Hepatocyte (in vitro differentiated cells): ENCODE measurements at regions not wholly inside any gene's neighbourhood (a gene's known extent, or its start where the extent isn't known, plus 50 kb on each side); places are given as distances from the start of the nearest gene placed in this dataset.

ENCODE experiments used
- DNase-seq: peaks from one replicate; pipeline ENCODE4 v3.0.0-alpha.2; 2016; ENCODE audit warnings: low spot score
- H2AFZ ChIP-seq: fragments of 200-600 bp; sonication (generic); 2 replicates; pipeline ENCODE4 v1.6.0; 2016; ENCODE audit warnings: antibody characterized with exemption, mild to moderate bottlenecking
- H3K27ac ChIP-seq: fragments of 200-600 bp; sonication (generic); 2 replicates; pipeline ENCODE4 v1.5.1; 2016; ENCODE audit warnings: mild to moderate bottlenecking
- H3K27me3 ChIP-seq: fragments of 200-600 bp; sonication (generic); 2 replicates; pipeline ENCODE4 v1.6.1; 2016
- H3K36me3 ChIP-seq: fragments of 200-600 bp; sonication (generic); replicated peaks from 2 replicates; pipeline ENCODE4 v1.5.1; 2016; ENCODE audit warnings: low read depth; ENCODE audit not compliant: insufficient read depth
- H3K4me1 ChIP-seq: fragments of 200-600 bp; sonication (generic); 2 replicates; pipeline ENCODE4 v1.5.1; 2016; ENCODE audit warnings: mild to moderate bottlenecking, moderate library complexity; ENCODE audit not compliant: insufficient read depth
- H3K4me2 ChIP-seq: fragments of 200-600 bp; sonication (generic); 2 replicates; pipeline ENCODE4 v1.6.0; 2016
- H3K4me3 ChIP-seq: fragments of 200-600 bp; sonication (generic); 2 replicates; pipeline ENCODE4 v1.5.1; 2016; ENCODE audit warnings: mild to moderate bottlenecking
- H3K79me2 ChIP-seq: fragments of 200-600 bp; sonication (generic); 2 replicates; pipeline ENCODE4 v1.6.0; 2017; ENCODE audit warnings: mild to moderate bottlenecking
- H3K9me2 ChIP-seq: fragments of 200-600 bp; sonication (generic); replicated peaks from 2 replicates; pipeline ENCODE4 v1.6.0; 2017; ENCODE audit warnings: mild to moderate bottlenecking; ENCODE audit not compliant: insufficient read depth
- H3K9me3 ChIP-seq: fragments of 200-600 bp; sonication (generic); 2 replicates; pipeline ENCODE4 v1.5.1; 2016; ENCODE audit warnings: low read depth, mild to moderate bottlenecking
- H4K20me1 ChIP-seq: fragments of 200-600 bp; sonication (generic); 2 replicates; pipeline ENCODE4 v1.6.0; 2016; ENCODE audit warnings: mild to moderate bottlenecking; ENCODE audit not compliant: insufficient read depth, poor library complexity, severe bottlenecking
- CTCF ChIP-seq: fragments of 200-600 bp; sonication (generic); IDR thresholded peaks from 2 replicates; pipeline ENCODE4 v1.5.1; 2016; ENCODE audit warnings: antibody characterized with exemption, mild to moderate bottlenecking; ENCODE audit not compliant: poor library complexity
- EZH2 ChIP-seq: fragments of 200-600 bp; sonication (generic); IDR thresholded peaks from 2 replicates; pipeline ENCODE4 v1.6.1; 2016; ENCODE audit warnings: antibody characterized with exemption, mild to moderate bottlenecking, borderline replicate concordance
- EZH2phosphoT487 ChIP-seq: fragments of 200-600 bp; sonication (generic); IDR thresholded peaks from one replicate; pipeline ENCODE4 v1.6.1; 2018; ENCODE audit warnings: antibody characterized with exemption, mild to moderate bottlenecking, low read depth, moderate library complexity; ENCODE audit not compliant: unreplicated experiment, severe bottlenecking
- WGBS: methylation state at CpG from one replicate; pipeline ENCODE4 v1.1.6; 2016; ENCODE audit warnings: low lambda C conversion rate; ENCODE audit errors: missing lambda C conversion rate; 5-methylcytosine and 5-hydroxymethylcytosine counted together

GRCh38 chr10:100623521-100624230, 87.9 kb downstream of the HIF1AN start:
- Histone ChIP-seq H3K27ac (no peak overlapping the region), H3K4me1 (no peaks in the 10 kb centered on the region), H3K79me2 (no peaks in the 10 kb centered on the region), H3K9me2 (no peaks in the 10 kb centered on the region), H3K27me3 (peaks cover 53% of the 10 kb centered on the region), H2AFZ (no peak overlapping the region), H3K9me3 (no peaks in the 10 kb centered on the region), H4K20me1 (no peaks in the 10 kb centered on the region), H3K4me2 (no peak overlapping the region), H3K36me3 (no peaks in the 10 kb centered on the region), H3K4me3 (no peak overlapping the region)
- TF ChIP-seq EZH2: no peak
- TF ChIP-seq EZH2phosphoT487: no peak
- TF ChIP-seq CTCF: no peak
- WGBS: 81% methylated on average over 12 of the region's 12 CpGs
- no peak for DNase-seq

GRCh38 chr10:100624298-100624697, 88.6 kb downstream of the HIF1AN start:
- H3K9me3 ChIP-seq: no peaks in the 10 kb centered on the region
- no peak overlapping the region for H3K4me2 ChIP-seq
- no peaks in the 10 kb centered on the region for H3K36me3 ChIP-seq
- 82% methylated on average over 8 of the region's 8 CpGs for WGBS
- H3K79me2 ChIP-seq: no peaks in the 10 kb centered on the region
- no peak for DNase-seq
- peaks cover 53% of the 10 kb centered on the region for H3K27me3 ChIP-seq
- no peak for TF ChIP-seq EZH2
- no peak for TF ChIP-seq CTCF
- TF ChIP-seq EZH2phosphoT487: no peak
- no peak overlapping the region for H3K4me3 ChIP-seq
- H3K27ac ChIP-seq: no peak overlapping the region
- no peaks in the 10 kb centered on the region for H4K20me1 ChIP-seq
- H3K4me1 ChIP-seq: no peaks in the 10 kb centered on the region
- no peaks in the 10 kb centered on the region for H3K9me2 ChIP-seq
- no peak overlapping the region for H2AFZ ChIP-seq

GRCh38 chr10:100625816-100626215, 90.1 kb downstream of the HIF1AN start:
- Histone ChIP-seq H3K9me3 (no peaks in the 10 kb centered on the region), H2AFZ (no peak overlapping the region), H3K4me2 (no peak overlapping the region), H3K36me3 (no peaks in the 10 kb centered on the region), H3K4me1 (no peaks in the 10 kb centered on the region), H3K9me2 (no peaks in the 10 kb centered on the region), H3K27me3 (peaks cover 39% of the 10 kb centered on the region), H3K4me3 (no peak overlapping the region), H3K79me2 (no peaks in the 10 kb centered on the region), H3K27ac (no peak overlapping the region), H4K20me1 (no peaks in the 10 kb centered on the region)
- no peak for DNase-seq
- TF ChIP-seq CTCF (no peak), EZH2 (no peak), EZH2phosphoT487 (no peak)
- WGBS: 27% methylated on average over 6 of the region's 8 CpGs

GRCh38 chr10:100628061-100628460, 92.3 kb downstream of the HIF1AN start:
- Histone ChIP-seq H3K36me3 (no peaks in the 10 kb centered on the region), H3K4me2 (no peak overlapping the region), H3K27ac (no peak overlapping the region), H4K20me1 (no peaks in the 10 kb centered on the region), H3K4me3 (no peak overlapping the region), H3K79me2 (no peaks in the 10 kb centered on the region), H3K27me3 (peaks cover 29% of the 10 kb centered on the region), H3K9me3 (no peaks in the 10 kb centered on the region), H3K4me1 (no peaks in the 10 kb centered on the region), H2AFZ (no peak overlapping the region), H3K9me2 (no peaks in the 10 kb centered on the region)
- DNase-seq: no peak
- WGBS: 85% methylated on average over 10 of the region's 10 CpGs
- no peak for TF ChIP-seq EZH2
- no peak for TF ChIP-seq CTCF
- TF ChIP-seq EZH2phosphoT487: no peak
